GM20431 (cell line): ENCODE measurements at regions not wholly inside any gene's neighbourhood (a gene's known extent, or its start where the extent isn't known, plus 50 kb on each side); places are given as distances from the start of the nearest gene placed in this dataset.

Experiments used
- in situ Hi-C: fragments of 300-500 bp; cut with MseI, MboI; formaldehyde crosslinking; loops from one replicate; pipeline ENCODE4 v1.15.0; 2020; ENCODE audit warnings: low sequenced_read_pairs; ENCODE audit not compliant: unreplicated experiment

DNA sequence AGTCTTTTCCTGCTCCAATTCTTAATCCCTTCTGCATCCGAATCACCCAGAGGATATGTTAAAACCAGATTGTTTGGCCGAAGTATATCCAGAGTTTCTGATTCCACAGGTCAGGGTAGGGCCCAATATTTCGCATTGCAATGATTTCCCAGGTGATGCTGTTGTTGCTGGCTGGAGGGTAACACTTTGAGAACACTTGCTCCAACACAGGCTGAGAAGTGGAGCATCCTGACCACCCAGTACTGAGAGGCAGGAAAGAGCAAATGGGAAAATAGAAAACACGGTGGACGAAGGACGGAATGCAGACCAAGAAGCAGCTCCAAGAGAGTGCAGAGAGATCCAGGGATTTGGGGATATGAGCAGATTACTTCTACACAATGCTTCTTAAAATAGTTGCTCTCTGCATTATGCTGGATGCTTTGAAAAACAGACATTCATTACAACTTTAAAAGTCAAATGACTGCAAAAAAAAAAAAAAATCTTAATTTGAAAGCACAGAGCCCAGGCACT lies 362.2 kb upstream of the SLC14A2 start:
- in situ Hi-C loops: no loop called here

DNA sequence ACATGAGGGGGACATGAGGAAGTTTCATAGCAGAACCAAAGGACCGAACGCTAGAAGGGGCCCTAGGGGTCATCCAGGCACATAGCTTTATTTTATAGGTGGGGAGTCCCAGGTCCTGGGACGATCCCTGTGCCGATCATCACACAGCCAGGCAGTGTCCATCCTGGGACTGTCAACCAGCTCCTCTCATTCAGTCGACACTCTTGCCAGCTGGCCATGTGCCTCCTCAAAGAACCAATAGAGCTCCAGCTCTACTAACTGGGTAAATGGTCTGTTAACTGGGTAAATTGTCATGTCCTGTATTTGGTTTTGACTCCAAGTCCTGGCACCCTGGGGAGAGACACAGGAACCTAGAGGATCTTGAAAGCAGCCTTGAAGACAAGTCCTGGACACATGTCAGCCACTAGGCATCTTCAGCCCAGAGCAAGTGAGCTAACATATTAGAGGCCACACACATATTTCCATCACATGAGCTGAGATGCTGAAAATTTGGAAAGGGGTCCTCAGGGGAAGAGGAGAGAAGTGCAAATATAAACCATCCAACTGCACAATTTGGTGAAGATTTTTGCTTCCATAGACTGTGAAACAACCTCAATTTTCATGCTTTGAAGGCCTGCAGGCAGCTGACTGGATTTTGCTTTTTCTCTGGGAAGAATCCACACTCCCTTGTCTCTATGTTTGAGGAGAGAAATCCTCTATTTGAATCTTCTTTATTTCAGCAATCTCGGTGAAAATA lies 361.1 kb upstream of the SLC14A2 start:
- in situ Hi-C loops: no loop called here

DNA sequence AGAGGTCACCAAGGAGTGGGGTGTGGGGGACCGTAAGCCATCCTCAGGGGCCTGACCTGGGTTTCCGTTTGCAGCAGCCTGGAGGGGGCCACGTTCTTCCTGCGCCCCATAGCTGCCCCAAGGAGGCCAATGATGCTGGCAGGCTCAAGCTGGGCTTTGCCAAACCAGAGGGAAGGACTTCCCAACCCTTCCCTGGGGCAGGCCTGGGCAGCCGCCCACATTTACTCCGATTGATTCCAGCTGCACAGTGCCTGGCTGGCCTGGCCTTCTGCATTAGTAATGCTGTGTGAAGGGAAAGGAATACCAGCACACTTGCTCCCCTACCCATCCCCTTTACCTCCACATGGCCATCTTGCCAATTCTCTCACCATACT lies 360.6 kb upstream of the SLC14A2 start:
- in situ Hi-C loops: no loop called here

DNA sequence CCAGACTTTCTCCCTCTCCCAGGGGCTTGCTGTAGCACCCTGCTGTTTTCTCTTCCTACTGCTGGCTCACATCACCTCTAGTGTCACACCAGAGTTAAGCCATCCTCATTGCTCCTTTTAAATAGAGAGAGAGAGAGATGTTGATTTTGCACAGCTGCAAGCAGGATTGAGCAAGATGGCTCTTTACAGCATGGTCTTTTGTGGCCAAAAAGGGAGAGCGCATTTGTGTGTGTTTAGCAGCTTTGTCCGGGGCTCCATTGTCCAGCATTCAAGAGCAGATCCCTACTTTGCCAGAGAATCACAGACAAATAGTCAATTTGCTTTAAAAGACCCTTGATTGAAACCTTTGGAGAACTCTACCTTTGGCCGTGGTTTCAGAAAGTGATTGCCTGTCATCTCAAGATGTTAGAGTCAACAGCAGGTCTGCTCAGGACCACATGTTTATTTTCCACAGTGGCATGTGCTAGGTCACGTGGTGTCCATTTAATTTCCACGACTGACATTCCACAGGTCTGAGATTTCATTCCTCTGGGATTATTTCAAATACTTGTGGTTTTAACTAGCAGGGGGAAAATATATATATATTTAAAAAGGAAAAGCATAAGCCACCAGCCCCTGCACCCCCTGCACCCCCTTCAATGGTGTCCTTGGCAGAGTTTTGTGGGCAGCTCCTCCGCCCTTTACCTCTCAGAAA lies 359.9 kb upstream of the SLC14A2 start:
- in situ Hi-C loops: no loop called here

DNA sequence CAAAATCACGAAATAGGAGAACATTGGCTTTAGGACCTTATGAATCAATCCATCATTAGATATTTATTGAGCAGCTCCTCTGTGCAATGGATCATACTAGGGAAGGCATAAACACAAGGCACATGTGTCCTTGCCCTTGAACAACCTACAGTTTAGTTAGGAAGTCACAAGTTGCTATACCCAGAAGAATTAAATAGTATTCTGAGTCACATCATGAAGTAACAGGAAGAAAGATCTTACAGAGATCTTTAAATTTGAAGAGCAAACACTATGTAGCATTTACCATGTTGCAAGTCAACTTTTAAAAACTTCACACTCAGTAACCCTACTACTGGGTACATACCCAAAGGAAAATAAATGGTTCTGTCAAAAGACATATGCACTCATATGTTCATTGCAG lies 355.2 kb upstream of the SLC14A2 start:
- in situ Hi-C loops: no loop called here

DNA sequence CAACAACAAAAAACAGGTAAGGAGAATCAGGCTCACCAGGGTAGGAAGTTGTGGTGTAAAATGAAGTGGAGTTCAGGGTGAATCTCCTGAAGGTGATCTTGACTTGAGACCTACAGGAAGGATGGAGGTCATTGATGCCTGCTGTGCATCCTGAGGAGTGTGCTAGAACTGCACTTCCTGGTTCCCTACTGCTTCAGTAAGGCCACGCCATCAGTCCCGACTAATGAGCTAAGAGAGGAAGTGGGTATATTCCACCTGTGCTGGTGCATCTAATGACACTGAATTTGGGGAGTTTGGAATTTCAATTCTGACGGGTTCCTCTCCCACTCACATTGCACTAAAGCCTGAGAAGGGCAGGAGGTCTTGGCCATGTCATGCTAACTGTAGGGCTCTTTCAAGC lies 349.3 kb upstream of the SLC14A2 start:
- in situ Hi-C loops: no loop called here

DNA sequence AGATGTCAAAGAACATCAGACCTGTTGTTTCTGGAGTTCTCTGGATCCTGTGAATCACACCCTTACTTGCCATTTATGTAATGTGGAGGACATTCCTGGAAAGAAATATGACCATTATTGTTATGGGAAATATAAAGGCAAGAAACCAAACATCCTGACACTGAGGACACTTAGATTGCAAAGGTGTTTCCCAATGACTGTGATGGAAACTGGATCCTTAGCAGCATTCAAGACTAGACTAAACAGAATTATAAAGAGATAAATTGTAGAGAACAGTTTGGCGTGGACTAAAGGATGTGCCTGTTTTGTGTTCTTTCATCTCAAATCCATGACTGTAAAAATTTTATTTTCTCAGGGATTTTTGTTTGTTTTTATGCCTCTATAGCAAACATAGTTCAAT lies 347.7 kb upstream of the SLC14A2 start:
- in situ Hi-C loops: no loop called here

DNA sequence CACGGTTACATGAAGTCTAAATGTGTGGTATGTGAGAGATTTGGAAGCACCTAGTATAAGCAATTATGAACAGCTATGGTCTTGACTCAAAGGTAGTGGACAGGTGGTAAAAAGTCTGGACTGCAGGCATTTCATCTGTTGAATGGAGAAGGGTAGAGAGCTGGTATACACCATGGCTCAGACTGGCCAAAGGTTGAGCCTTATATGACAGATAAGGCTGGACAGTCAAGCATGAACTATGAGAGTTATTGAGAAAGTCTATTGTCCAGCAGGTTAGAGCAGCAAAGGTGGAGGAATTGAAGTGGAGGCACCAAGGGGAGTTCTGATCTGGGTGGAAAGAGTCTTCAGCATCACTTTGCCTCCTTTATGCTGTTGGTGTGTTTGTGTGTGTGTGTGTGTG lies 346.7 kb upstream of the SLC14A2 start:
- in situ Hi-C loops: no loop called here

DNA sequence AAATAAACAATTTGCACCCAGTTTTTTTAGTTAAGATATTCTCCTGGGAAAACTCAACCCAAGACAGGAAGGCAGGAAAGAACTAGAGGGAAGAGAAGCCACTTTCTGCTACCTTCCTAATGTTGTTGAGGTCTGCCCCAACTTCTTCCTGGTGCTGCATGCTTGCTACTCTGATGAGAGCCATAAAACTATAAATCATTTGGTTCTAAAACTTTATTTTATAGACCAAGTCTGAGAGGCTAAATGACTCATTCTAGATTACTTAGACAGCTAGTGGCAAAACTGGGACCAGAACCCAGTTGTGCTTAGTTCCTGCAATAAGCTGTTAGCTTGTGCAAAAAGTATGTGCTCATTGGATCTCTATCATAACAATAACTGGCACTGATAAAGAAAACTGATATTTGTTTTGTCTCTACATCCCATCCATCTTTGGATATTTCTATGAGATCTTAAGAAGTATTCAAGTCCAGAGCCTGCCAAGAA lies 344.9 kb upstream of the SLC14A2 start:
- in situ Hi-C loops: no loop called here

DNA sequence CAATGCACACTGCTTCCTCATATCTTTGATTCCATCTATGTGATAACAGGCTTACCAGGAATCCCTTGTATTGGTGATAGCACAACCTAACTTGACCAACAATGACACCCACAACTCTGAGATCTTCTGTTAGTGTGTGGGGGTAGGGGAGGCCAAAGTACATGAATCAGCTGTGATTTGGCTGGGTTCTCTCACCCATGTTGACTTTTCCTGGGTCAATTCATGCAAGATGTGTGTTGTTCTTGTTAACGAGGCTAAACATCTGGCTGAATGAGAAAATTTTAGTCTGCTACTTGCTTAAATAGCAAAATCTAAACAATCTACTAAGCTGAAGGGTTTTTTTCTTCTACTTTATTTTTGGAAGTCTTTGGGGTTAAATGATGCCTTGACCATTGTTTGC lies 341.2 kb upstream of the SLC14A2 start:
- in situ Hi-C loops: no loop called here

DNA sequence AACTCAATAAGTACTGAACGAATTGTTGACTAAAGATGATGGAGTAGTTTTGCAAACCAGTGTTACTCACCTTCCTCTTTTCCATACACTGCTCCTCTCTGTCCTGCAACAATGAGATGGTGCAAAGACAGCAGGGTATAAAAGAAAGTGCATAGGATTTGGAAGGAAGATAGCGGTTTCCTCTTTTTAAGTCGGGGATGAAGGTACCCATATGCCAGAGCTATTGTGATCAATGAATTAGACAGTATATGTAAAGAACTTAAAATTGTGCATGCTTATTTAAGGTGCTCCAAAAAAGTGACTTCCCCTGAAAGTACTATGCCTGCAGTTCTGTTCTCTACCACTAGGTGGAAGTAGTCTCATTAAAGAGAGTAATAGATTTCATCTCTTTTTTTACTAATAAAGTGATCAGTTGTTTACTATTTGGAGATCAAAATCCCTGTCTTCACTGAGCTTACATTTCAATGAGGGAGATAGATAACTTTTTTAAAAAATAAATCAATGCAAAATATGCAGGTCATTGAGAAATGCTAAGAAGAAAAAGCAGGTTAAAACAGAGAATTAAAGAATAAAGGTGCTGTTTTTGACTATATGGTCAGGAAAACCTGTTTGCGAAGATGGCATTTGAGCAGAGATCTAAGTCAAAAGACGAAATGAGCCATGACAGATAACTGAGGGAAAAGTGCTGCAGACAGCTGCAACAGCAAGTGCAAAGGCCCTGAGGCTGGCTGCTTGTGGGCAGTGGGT lies 339.7 kb upstream of the SLC14A2 start:
- in situ Hi-C loops: no loop called here

DNA sequence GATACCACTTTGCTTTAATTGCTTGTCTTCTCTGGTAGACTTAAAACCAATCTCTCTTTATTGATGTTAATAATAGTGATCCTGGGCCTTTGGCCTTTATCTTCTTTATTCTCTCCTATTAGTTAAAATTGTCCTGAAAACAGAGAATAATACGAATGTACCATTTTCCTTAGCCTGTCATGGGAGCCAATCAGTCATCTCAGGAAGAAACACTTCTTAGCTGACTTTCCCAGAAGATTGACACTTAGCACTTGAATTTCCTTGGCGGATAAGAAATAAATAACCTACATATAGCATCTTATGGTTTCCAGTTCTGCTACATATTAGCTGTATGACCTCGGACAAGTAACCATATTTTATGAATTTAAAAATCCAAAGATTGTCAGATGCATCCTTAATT lies 338.4 kb upstream of the SLC14A2 start:
- in situ Hi-C loops: no loop called here

DNA sequence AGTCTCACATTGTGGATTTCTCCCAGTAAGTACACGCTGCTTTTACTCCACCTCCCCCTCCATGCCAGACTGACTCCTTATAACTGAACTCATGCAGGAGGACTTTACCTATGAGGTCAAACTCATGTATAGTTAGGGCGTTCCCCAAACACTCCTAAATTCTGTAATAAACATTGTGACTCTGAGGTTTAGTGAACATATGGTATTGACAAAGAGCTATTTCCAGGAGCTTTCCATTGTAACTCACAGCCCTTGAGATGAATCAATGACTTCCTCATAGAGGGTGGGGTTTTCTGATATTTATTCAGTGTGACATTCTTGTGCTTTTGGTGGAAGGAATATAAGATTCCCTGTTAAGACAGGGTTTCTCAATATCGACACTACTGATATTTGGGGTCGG lies 337.4 kb upstream of the SLC14A2 start:
- in situ Hi-C loops: no loop called here

DNA sequence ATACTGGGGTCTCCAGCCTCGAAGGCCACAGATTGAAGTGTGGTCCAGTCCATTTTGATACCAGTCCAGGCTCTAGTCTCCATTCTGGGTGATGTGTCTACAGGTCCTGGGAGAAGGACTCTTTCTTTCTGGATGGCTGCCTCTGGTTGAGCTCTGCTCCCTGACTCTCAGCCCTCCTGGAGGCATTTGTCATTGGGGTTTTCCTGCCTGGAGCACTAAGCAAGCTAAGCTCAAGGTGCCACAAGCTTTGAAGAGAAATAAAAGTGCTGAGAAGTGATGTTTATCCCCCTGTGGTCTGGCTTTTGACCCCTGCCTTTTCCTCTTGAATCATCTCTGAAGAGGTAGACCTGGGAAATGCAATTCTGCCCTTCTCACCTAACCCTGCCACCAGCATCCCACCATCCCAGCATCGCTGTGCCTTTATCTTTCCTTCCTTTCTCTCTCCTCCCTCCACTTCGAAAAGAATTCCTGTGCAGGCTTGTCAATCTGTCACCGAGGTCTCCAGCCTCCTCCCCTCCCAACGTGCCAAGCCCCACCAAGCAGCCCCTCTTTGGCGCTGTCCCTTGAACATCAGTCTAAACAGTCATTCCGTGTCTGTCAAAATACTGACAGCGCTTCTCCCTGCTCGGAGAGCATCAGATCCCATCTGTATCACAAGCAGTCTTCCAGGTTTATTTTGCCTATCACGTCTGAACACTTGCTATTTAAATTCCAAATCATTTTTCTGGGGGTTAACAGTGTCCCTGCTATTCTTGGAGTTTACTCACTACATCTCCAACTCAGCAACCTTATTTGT lies 334.6 kb upstream of the SLC14A2 start:
- in situ Hi-C loops: no loop called here

DNA sequence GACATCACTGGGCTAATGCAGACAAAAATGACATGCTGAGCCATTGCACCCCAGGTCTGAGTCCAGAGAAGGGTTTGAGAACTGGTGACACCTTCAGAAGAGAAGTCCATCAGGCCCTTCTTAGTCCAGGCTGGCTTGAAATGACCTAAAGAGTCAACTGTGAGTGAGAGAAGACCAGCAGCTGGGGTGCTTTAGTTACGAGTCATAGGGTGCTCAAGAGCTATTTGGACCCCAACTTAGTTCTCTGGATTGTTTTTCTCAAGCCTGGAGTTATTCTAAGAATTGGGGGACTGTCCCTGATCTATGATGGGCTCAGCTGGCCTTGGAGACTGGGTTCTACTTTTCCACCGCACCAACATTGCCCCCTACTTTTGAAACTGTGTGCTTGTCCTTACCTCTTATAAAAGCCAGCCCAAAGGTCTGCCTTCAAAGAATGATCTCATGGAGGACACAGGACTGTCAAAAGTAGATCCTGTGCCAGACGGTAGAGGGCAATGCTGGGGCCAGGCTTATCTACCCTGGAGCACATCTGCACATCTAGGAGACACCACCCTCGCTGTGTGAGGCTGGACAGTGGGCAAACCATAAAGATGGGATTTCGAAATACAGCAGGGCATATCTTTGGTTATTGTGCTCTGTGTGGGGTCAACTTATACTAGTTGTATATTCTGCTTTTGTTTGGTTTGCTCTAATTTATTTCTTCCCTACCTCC lies 333.0 kb upstream of the SLC14A2 start:
- in situ Hi-C loops: no loop called here

DNA sequence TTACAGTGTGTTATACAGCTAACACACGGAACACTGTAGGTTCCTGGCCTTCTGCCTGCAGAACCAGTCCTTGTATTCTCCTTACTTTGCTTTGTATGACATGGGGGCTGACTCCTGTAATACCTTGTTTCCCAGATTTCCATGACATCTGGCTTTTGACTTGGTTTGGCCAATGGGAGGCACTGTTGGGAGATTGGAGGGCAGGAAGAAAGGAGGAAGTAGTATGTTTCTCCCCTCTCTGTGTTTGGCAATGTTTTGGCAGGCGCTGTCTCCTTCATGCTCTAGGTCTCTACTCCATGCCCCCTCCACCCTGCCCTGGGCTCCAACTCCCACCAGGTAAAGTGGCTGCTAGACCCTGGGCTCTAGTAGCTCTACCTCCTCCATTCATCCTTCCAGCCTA lies 331.1 kb upstream of the SLC14A2 start:
- in situ Hi-C loops: no loop called here

DNA sequence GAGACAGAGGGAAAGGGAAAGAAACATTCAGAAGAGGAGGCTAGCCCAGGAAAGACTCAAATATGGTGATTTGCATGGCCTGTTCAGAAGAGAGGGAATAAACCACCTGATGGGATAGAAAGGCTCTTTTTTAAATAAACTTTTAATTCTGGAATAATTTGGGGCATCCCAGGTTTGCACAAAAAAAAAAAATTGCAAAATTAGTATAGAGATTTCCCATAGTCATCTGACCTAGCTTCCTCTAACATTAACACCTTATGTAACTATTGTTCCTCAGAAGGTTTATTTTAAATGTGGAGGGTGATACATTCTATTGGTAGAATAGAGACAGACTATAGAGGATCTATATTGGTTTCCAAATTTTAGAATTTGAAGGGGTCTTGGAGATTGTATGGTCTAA lies 330.4 kb upstream of the SLC14A2 start:
- in situ Hi-C loops: no loop called here

DNA sequence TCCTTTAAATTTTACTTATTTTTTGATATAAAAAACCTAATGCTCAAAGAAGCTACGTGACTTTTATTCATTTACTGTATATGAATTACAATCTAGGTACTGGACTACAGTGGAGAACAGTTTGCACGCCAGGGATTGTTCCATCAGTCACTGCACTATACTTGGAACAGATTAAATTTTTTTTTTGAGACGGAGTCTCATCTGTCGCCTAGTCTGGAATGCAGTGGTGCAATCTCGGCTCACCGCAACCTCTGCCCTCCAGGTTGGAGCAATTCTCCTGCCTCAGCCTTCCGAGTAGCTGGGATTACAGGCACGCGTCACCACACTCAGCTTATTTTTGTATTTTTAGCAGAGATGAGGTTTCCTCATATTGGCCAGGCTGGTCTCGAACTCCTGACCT lies 330.0 kb upstream of the SLC14A2 start:
- in situ Hi-C loops: no loop called here

DNA sequence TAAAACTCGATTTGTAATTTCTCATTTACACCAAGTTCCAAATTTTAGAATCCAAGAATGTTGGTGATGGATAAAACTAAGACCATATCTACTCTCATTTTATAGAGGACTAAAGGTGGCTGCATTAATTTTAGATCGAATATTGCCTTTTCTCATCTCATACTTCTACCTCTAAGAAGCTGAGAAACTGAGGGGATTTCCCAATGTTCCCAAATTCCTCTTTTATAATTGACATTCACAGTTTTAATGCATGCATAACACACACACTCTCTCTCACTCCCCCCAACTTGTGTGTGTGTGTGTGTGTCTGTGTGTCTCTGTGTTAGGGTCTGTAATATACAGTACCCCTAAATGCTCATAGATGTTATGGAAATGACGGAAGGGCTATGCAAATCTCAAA lies 328.8 kb upstream of the SLC14A2 start:
- in situ Hi-C loops: no loop called here

DNA sequence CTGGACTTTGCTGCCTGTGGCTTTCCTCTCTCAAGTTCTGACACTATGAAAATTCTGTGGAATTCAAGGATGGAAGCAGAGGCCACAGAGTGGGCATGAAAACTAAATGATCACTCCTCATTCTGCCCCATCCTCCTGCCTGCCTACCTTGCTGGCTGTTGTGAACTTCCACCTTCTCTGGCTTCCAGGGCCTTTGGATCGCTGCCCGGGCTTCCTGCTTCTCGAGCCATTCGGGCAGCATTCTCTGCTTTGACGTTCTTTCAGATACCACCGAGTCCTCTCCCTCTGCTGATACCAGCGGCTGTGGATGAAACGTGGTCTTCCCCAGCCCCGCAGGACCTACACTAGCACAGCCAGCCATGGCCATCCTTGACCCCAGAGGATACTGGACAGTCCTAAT lies 327.7 kb upstream of the SLC14A2 start:
- in situ Hi-C loops: no loop called here
